IMR-90 (cell line): ENCODE measurements at regions not wholly inside any gene's neighbourhood (a gene's known extent, or its start where the extent isn't known, plus 50 kb on each side); places are given as distances from the start of the nearest gene placed in this dataset.

Experiments used
- CEBPB ChIP-seq: IDR thresholded peaks from 2 replicates; pipeline ENCODE4 v1.6.1; 2012; ENCODE audit warnings: low read depth, low read length, improper control_type of control experiment
- ELK1 ChIP-seq: fragments of 150-350 bp; IDR thresholded peaks from 2 replicates; pipeline ENCODE4 v1.6.1; 2016; ENCODE audit warnings: low read depth, mild to moderate bottlenecking, low read length, moderate library complexity, borderline replicate concordance
- POLR2A ChIP-seq: IDR thresholded peaks from 2 replicates; pipeline ENCODE4 v1.6.1; 2012; ENCODE audit warnings: mild to moderate bottlenecking, low read depth, low read length
- RCOR1 ChIP-seq: IDR thresholded peaks from 2 replicates; pipeline ENCODE4 v1.6.1; 2012; ENCODE audit warnings: mild to moderate bottlenecking, low read length, improper control_type of control experiment; ENCODE audit not compliant: insufficient replicate concordance
- SMC3 ChIP-seq: fragments of 150-350 bp; IDR thresholded peaks from 2 replicates; pipeline ENCODE4 v1.6.1; 2016; ENCODE audit warnings: low read depth, mild to moderate bottlenecking, antibody characterized with exemption, low read length, moderate library complexity
- TF ChIP-seq, protein P1 (sequence below): conservative IDR thresholded peaks from 2 replicates; pipeline ENCODE4 v1.5.1; 2012; ENCODE audit warnings: mild to moderate bottlenecking, low read depth, low read length, improper control_type of control experiment
- TF ChIP-seq, protein P2 (sequence below): fragments of 150-350 bp; IDR thresholded peaks from 2 replicates; pipeline ENCODE4 v1.6.1; 2017; ENCODE audit warnings: mild to moderate bottlenecking, antibody characterized with exemption, low read length, low read depth

- TF ChIP-seq, protein P1, sequence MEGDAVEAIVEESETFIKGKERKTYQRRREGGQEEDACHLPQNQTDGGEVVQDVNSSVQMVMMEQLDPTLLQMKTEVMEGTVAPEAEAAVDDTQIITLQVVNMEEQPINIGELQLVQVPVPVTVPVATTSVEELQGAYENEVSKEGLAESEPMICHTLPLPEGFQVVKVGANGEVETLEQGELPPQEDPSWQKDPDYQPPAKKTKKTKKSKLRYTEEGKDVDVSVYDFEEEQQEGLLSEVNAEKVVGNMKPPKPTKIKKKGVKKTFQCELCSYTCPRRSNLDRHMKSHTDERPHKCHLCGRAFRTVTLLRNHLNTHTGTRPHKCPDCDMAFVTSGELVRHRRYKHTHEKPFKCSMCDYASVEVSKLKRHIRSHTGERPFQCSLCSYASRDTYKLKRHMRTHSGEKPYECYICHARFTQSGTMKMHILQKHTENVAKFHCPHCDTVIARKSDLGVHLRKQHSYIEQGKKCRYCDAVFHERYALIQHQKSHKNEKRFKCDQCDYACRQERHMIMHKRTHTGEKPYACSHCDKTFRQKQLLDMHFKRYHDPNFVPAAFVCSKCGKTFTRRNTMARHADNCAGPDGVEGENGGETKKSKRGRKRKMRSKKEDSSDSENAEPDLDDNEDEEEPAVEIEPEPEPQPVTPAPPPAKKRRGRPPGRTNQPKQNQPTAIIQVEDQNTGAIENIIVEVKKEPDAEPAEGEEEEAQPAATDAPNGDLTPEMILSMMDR = no peak
- TF ChIP-seq CEBPB (no peak), POLR2A (no peak), SMC3 (no peak), ELK1 (no peak), RCOR1 (no peak)
- TF ChIP-seq, protein P2, sequence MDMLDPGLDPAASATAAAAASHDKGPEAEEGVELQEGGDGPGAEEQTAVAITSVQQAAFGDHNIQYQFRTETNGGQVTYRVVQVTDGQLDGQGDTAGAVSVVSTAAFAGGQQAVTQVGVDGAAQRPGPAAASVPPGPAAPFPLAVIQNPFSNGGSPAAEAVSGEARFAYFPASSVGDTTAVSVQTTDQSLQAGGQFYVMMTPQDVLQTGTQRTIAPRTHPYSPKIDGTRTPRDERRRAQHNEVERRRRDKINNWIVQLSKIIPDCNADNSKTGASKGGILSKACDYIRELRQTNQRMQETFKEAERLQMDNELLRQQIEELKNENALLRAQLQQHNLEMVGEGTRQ = no peak
These were observed 196.9 kb downstream of the ICOS start for GRCh38 chr2:204133476-204133875.
